Skeletal muscle tissue (tissue), 3 donors: ENCODE measurements at regions not wholly inside any gene's neighbourhood (a gene's known extent, or its start where the extent isn't known, plus 50 kb on each side); places are given as distances from the start of the nearest gene placed in this dataset.

Experiments used
- H3K27ac ChIP-seq: one replicate; pipeline ENCODE4 v1.7.0; 2013; ENCODE audit warnings: mild to moderate bottlenecking, low read depth, low read length, inconsistent platforms
- H3K27me3 ChIP-seq, 3 donors: one replicate each; pipeline ENCODE4 v1.7.0; 2013; ENCODE audit warnings: low read length in 3 of 3; ENCODE audit not compliant: control insufficient read depth in 3 of 3, insufficient read depth in 3 of 3
- H3K36me3 ChIP-seq, 3 donors: one replicate each; pipeline ENCODE4 v1.7.0; 2013; ENCODE audit warnings: low read length in 3 of 3; ENCODE audit not compliant: control insufficient read depth in 3 of 3, insufficient read depth in 3 of 3
- H3K4me1 ChIP-seq, 3 donors: one replicate each; pipeline ENCODE4 v1.7.0; 2013; ENCODE audit warnings: low read length in 3 of 3, mild to moderate bottlenecking in 3 of 3; ENCODE audit not compliant: control insufficient read depth in 3 of 3, insufficient read depth in 3 of 3
- H3K4me3 ChIP-seq, 3 donors: one replicate each; pipeline ENCODE4 v1.7.0; 2013; ENCODE audit warnings: low read length in 3 of 3
- H3K9ac ChIP-seq, 3 donors: one replicate each; pipeline ENCODE4 v1.7.0; 2013; ENCODE audit warnings: low read length in 3 of 3, mild to moderate bottlenecking in 3 of 3, moderate library complexity in 2 of 3, low read depth in 1 of 3
- H3K9me3 ChIP-seq, 3 donors: one replicate each; pipeline ENCODE4 v1.7.0; 2013; ENCODE audit warnings: low read length in 3 of 3; ENCODE audit not compliant: control insufficient read depth in 3 of 3
- donor health status: Osteomylitis.

GRCh38 chr10:83037653-83038052 is 1101.7 kb upstream of the GHITM start:
- no peaks in the 10 kb centered on the region for H3K4me1 ChIP-seq
- no peaks in the 10 kb centered on the region for H3K36me3 ChIP-seq
- no peak overlapping the region for H3K9ac ChIP-seq
- H3K27ac ChIP-seq = no peak overlapping the region
- no peak overlapping the region for H3K4me3 ChIP-seq
- H3K27me3 ChIP-seq = no peaks in the 10 kb centered on the region
- peaks cover 0 to 3% (median 0%) of the 10 kb centered on the region in 3 donors for H3K9me3 ChIP-seq

- H3K36me3 ChIP-seq = no peaks in the 10 kb centered on the region
- H3K9ac ChIP-seq = no peak overlapping the region
- H3K4me3 ChIP-seq = no peak overlapping the region
- no peaks in the 10 kb centered on the region for H3K4me1 ChIP-seq
- H3K27ac ChIP-seq = no peak overlapping the region
- no peaks in the 10 kb centered on the region for H3K27me3 ChIP-seq
- peaks cover 0 to 3% (median 0%) of the 10 kb centered on the region in 3 donors for H3K9me3 ChIP-seq
These were observed 1100.7 kb upstream of the GHITM start for GRCh38 chr10:83038631-83039030.

GRCh38 chr10:83045731-83046130 is 1093.6 kb upstream of the GHITM start:
- H3K27me3 ChIP-seq = no peaks in the 10 kb centered on the region
- no peaks in the 10 kb centered on the region for H3K36me3 ChIP-seq
- no peaks in the 10 kb centered on the region for H3K9me3 ChIP-seq
- no peak overlapping the region for H3K9ac ChIP-seq
- H3K27ac ChIP-seq = no peak overlapping the region
- H3K4me1 ChIP-seq = no peaks in the 10 kb centered on the region
- no peak overlapping the region for H3K4me3 ChIP-seq

GRCh38 chr10:83050815-83051214 is 1088.5 kb upstream of the GHITM start:
- Histone ChIP-seq H3K9ac (no peak overlapping the region), H3K4me1 (no peaks in the 10 kb centered on the region), H3K27me3 (no peaks in the 10 kb centered on the region), H3K9me3 (no peaks in the 10 kb centered on the region), H3K27ac (no peak overlapping the region), H3K36me3 (no peaks in the 10 kb centered on the region), H3K4me3 (no peak overlapping the region)

- Histone ChIP-seq H3K27me3 (no peaks in the 10 kb centered on the region), H3K4me1 (no peaks in the 10 kb centered on the region), H3K36me3 (no peaks in the 10 kb centered on the region), H3K27ac (no peak overlapping the region), H3K4me3 (no peak overlapping the region), H3K9me3 (no peaks in the 10 kb centered on the region), H3K9ac (no peak overlapping the region)
These were observed 1076.4 kb upstream of the GHITM start for GRCh38 chr10:83062871-83063270.

GRCh38 chr10:83073472-83073871 is 1065.8 kb upstream of the GHITM start:
- no peak overlapping the region for H3K9ac ChIP-seq
- no peaks in the 10 kb centered on the region for H3K36me3 ChIP-seq
- H3K4me3 ChIP-seq = no peak overlapping the region
- H3K9me3 ChIP-seq = peaks cover 0 to 3% (median 0%) of the 10 kb centered on the region in 3 donors
- H3K27ac ChIP-seq = no peak overlapping the region
- no peaks in the 10 kb centered on the region for H3K4me1 ChIP-seq
- no peaks in the 10 kb centered on the region for H3K27me3 ChIP-seq

GRCh38 chr10:83075016-83075814 is 1064.1 kb upstream of the GHITM start:
- Histone ChIP-seq H3K4me3 (no peak overlapping the region), H3K4me1 (no peaks in the 10 kb centered on the region), H3K27me3 (no peaks in the 10 kb centered on the region), H3K9me3 (peaks cover 0 to 3% (median 0%) of the 10 kb centered on the region in 3 donors), H3K9ac (no peak overlapping the region), H3K27ac (no peak overlapping the region), H3K36me3 (no peaks in the 10 kb centered on the region)

GRCh38 chr10:83075815-83076355 is 1063.4 kb upstream of the GHITM start:
- Histone ChIP-seq H3K4me3 (no peak overlapping the region), H3K36me3 (no peaks in the 10 kb centered on the region), H3K27ac (no peak overlapping the region), H3K27me3 (no peaks in the 10 kb centered on the region), H3K9ac (no peak overlapping the region), H3K4me1 (no peaks in the 10 kb centered on the region), H3K9me3 (peaks cover 0 to 3% (median 0%) of the 10 kb centered on the region in 3 donors)

- peaks cover 0 to 3% (median 0%) of the 10 kb centered on the region in 3 donors for H3K9me3 ChIP-seq
- H3K27me3 ChIP-seq = no peaks in the 10 kb centered on the region
- H3K36me3 ChIP-seq = no peaks in the 10 kb centered on the region
- no peaks in the 10 kb centered on the region for H3K4me1 ChIP-seq
- no peak overlapping the region for H3K4me3 ChIP-seq
- no peak overlapping the region for H3K27ac ChIP-seq
- H3K9ac ChIP-seq = no peak overlapping the region
These were observed 1062.9 kb upstream of the GHITM start for GRCh38 chr10:83076443-83076842.

GRCh38 chr10:83078160-83078559 is 1061.1 kb upstream of the GHITM start:
- no peaks in the 10 kb centered on the region for H3K36me3 ChIP-seq
- H3K27me3 ChIP-seq = no peaks in the 10 kb centered on the region
- H3K9ac ChIP-seq = no peak overlapping the region
- peaks cover 0 to 2% (median 0%) of the 10 kb centered on the region in 3 donors for H3K9me3 ChIP-seq
- no peak overlapping the region for H3K27ac ChIP-seq
- H3K4me1 ChIP-seq = no peaks in the 10 kb centered on the region
- H3K4me3 ChIP-seq = no peak overlapping the region
